GM18870 (cell line): ENCODE measurements at regions not wholly inside any gene's neighbourhood (a gene's known extent, or its start where the extent isn't known, plus 50 kb on each side); places are given as distances from the start of the nearest gene placed in this dataset.

ENCODE experiments used
- ATAC-seq: cut with Tn5 transposase; IDR thresholded peaks from one replicate; pipeline ENCODE4 v1.9.1; 2021; ENCODE audit warnings: moderate library complexity; ENCODE audit not compliant: unreplicated experiment

GRCh38 chr4:45368832-45369231 lies 642.5 kb upstream of the GNPDA2 start:
- no peak for ATAC-seq

GRCh38 chr4:45363931-45364330 lies 637.6 kb upstream of the GNPDA2 start:
- no peak for ATAC-seq

GRCh38 chr4:45358573-45359506 lies 632.5 kb upstream of the GNPDA2 start:
- no peak for ATAC-seq

GRCh38 chr4:45353161-45353560 lies 626.8 kb upstream of the GNPDA2 start:
- ATAC-seq: no peak

GRCh38 chr4:45350438-45350837 lies 624.1 kb upstream of the GNPDA2 start:
- peak; percentile 78 for ATAC-seq

- ATAC-seq: peak; percentile 12
Measured at GRCh38 chr4:45349859-45350258, 623.5 kb upstream of the GNPDA2 start.

- ATAC-seq: no peak
Measured at GRCh38 chr4:45346816-45347435, 620.6 kb upstream of the GNPDA2 start.

- no peak for ATAC-seq
Measured at GRCh38 chr4:45345558-45345957, 619.2 kb upstream of the GNPDA2 start.

- no peak for ATAC-seq
Measured at GRCh38 chr4:45331802-45332201, 605.4 kb upstream of the GNPDA2 start.

- no peak for ATAC-seq
Measured at GRCh38 chr4:45327544-45327943, 601.2 kb upstream of the GNPDA2 start.

GRCh38 chr4:45324455-45325417 lies 598.4 kb upstream of the GNPDA2 start:
- no peak for ATAC-seq

- peak; percentile 58 for ATAC-seq
Measured at GRCh38 chr4:45323453-45324058, 597.2 kb upstream of the GNPDA2 start.

- no peak for ATAC-seq
Measured at GRCh38 chr4:45317739-45318138, 591.4 kb upstream of the GNPDA2 start.

GRCh38 chr4:45317276-45317675 lies 590.9 kb upstream of the GNPDA2 start:
- no peak for ATAC-seq

- ATAC-seq: no peak
Measured at GRCh38 chr4:45316257-45316656, 589.9 kb upstream of the GNPDA2 start.

- no peak for ATAC-seq
Measured at GRCh38 chr4:45302828-45303227, 576.5 kb upstream of the GNPDA2 start.

GRCh38 chr4:45294464-45294863 lies 568.1 kb upstream of the GNPDA2 start:
- no peak for ATAC-seq

- no peak for ATAC-seq
Measured at GRCh38 chr4:45293335-45293734, 567.0 kb upstream of the GNPDA2 start.

- ATAC-seq: no peak
Measured at GRCh38 chr4:45292844-45293243, 566.5 kb upstream of the GNPDA2 start.

GRCh38 chr4:45284400-45285085 lies 558.2 kb upstream of the GNPDA2 start:
- ATAC-seq: no peak
